NCI-H446 treated with DMSO at 0.1 percent for 48 hours (cell line): ENCODE measurements at regions not wholly inside any gene's neighbourhood (a gene's known extent, or its start where the extent isn't known, plus 50 kb on each side); places are given as distances from the start of the nearest gene placed in this dataset.
"Not testable (repeated sequence)": the region's sequence is repeated elsewhere in the genome, so short reads cannot be mapped to it uniquely, and the experiment has no call there.

Experiments used
- DNase-seq: peaks from one replicate; lab custom pipeline; 2025; lab: John Stamatoyannopoulos, UW

GRCh38 chr4:179116581-179116980 is 1674.3 kb upstream of the AGA start:
- no peak for DNase-seq

GRCh38 chr4:179123084-179123483 is 1680.8 kb upstream of the AGA start:
- no peak for DNase-seq

GRCh38 chr4:179124419-179124818 is 1682.2 kb upstream of the AGA start:
- DNase-seq, result no peak

GRCh38 chr4:179124957-179125356 is 1682.7 kb upstream of the AGA start:
- DNase-seq, result no peak

- no peak for DNase-seq
These were observed 1683.6 kb upstream of the AGA start for GRCh38 chr4:179125870-179126269.

- no peak for DNase-seq
These were observed 1686.1 kb upstream of the AGA start for GRCh38 chr4:179128299-179128698.

GRCh38 chr4:179130122-179130714 is 1688.0 kb upstream of the AGA start:
- DNase-seq, result no peak

GRCh38 chr4:179145746-179146525 is 1703.7 kb upstream of the AGA start:
- DNase-seq, result no peak

- DNase-seq, result no peak
These were observed 1709.5 kb upstream of the AGA start for GRCh38 chr4:179151770-179152169.

- DNase-seq, result no peak
These were observed 1720.9 kb upstream of the AGA start for GRCh38 chr4:179163147-179163546.

GRCh38 chr4:179164267-179164999 is 1722.2 kb upstream of the AGA start:
- no peak for DNase-seq

GRCh38 chr4:179165000-179165738 is 1722.9 kb upstream of the AGA start:
- no peak for DNase-seq

- DNase-seq, result no peak
These were observed 1723.6 kb upstream of the AGA start for GRCh38 chr4:179165862-179166261.

- not testable (repeated sequence) for DNase-seq
These were observed 1728.1 kb upstream of the AGA start for GRCh38 chr4:179170308-179170707.

- DNase-seq, result no peak
These were observed 1740.5 kb upstream of the AGA start for GRCh38 chr4:179182741-179183140.

GRCh38 chr4:179195887-179196286 is 1753.7 kb upstream of the AGA start:
- no peak for DNase-seq

GRCh38 chr4:179196511-179196910 is 1754.3 kb upstream of the AGA start:
- DNase-seq, result no peak

- DNase-seq, result no peak
These were observed 1758.4 kb upstream of the AGA start for GRCh38 chr4:179200681-179201080.

GRCh38 chr4:179225594-179225993 is 1783.4 kb upstream of the AGA start:
- no peak for DNase-seq

GRCh38 chr4:179248821-179249220 is 1806.6 kb upstream of the AGA start:
- DNase-seq, result no peak

GRCh38 chr4:179268791-179269190 is 1826.6 kb upstream of the AGA start:
- no peak for DNase-seq

- DNase-seq, result no peak
These were observed 1830.0 kb upstream of the AGA start for GRCh38 chr4:179272282-179272681.
